ENCODE measurements at regions not wholly inside any gene's neighbourhood (a gene's known extent, or its start where the extent isn't known, plus 50 kb on each side); places are given as distances from the start of the nearest gene placed in this dataset.

GRCh38 chr1:95876276-95876675 is 642.3 kb downstream of the RWDD3 start:
- TF ChIP-seq CTCF (IDR thresholded peaks at IDR 0.05; ENCODE audit: insufficient read depth, low read length) (no peak), POLR2AphosphoS5 (IDR thresholded peaks at IDR 0.05; ENCODE audit: low read depth) (no peak), GABPA (IDR thresholded peaks at IDR 0.05; ENCODE audit: low read depth) (no peak)
- TF ChIP-seq, protein P1, sequence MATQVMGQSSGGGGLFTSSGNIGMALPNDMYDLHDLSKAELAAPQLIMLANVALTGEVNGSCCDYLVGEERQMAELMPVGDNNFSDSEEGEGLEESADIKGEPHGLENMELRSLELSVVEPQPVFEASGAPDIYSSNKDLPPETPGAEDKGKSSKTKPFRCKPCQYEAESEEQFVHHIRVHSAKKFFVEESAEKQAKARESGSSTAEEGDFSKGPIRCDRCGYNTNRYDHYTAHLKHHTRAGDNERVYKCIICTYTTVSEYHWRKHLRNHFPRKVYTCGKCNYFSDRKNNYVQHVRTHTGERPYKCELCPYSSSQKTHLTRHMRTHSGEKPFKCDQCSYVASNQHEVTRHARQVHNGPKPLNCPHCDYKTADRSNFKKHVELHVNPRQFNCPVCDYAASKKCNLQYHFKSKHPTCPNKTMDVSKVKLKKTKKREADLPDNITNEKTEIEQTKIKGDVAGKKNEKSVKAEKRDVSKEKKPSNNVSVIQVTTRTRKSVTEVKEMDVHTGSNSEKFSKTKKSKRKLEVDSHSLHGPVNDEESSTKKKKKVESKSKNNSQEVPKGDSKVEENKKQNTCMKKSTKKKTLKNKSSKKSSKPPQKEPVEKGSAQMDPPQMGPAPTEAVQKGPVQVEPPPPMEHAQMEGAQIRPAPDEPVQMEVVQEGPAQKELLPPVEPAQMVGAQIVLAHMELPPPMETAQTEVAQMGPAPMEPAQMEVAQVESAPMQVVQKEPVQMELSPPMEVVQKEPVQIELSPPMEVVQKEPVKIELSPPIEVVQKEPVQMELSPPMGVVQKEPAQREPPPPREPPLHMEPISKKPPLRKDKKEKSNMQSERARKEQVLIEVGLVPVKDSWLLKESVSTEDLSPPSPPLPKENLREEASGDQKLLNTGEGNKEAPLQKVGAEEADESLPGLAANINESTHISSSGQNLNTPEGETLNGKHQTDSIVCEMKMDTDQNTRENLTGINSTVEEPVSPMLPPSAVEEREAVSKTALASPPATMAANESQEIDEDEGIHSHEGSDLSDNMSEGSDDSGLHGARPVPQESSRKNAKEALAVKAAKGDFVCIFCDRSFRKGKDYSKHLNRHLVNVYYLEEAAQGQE (IDR thresholded peaks at IDR 0.05; ENCODE audit: insufficient replicate concordance, low read depth) = no peak
